DND-41 (cell line): ENCODE measurements at regions not wholly inside any gene's neighbourhood (a gene's known extent, or its start where the extent isn't known, plus 50 kb on each side); places are given as distances from the start of the nearest gene placed in this dataset.

Experiments
- EZH2 ChIP-seq: IDR thresholded peaks from 3 replicates; pipeline ENCODE4 v1.6.1; 2012; ENCODE audit warnings: borderline replicate concordance, low read depth, mild to moderate bottlenecking, moderate library complexity, low read length, inconsistent platforms; ENCODE audit not compliant: severe bottlenecking
- TF ChIP-seq, protein P1 (sequence below): IDR thresholded peaks from 2 replicates; pipeline ENCODE4 v1.5.1; 2012; ENCODE audit warnings: borderline replicate concordance, low read length, moderate library complexity, mild to moderate bottlenecking; ENCODE audit not compliant: poor library complexity, severe bottlenecking; ENCODE audit errors: extremely low read depth

DNA sequence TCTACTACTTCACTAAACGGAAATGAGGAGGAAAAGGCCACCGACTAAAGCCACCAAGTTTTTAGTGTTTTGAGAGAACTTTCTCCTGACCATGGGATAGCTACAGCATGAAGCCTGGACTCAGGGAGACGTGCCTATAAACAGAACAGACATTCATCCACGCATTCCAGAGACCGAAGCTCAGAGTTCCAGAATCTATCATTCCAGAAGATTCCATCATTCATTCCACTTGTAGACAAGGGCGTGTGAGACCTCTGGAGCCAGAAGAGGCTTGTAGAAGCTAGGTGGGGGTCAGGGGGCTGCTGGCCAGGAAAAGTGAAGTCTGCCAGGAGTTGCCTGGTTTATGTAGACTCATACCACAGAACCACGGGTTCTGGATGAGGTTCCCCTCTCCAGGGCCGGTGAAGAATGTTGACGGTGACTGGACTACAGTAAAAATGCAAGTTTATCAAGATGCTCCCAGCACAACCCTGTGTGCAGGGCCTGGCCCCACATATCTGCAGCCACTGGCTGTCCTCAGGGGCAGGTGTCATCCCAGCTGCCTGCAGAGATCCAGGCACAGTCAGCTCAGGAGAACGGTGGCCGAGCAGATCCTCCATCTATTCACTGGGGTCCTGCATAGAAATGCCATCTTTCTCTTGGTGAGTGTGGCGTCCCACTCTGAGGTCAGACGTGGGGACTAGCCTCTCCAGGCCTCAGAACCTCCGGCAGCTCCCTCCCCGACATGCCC lies 215.7 kb downstream of the USP6NL start:
- no peak for TF ChIP-seq EZH2
- TF ChIP-seq, protein P1, sequence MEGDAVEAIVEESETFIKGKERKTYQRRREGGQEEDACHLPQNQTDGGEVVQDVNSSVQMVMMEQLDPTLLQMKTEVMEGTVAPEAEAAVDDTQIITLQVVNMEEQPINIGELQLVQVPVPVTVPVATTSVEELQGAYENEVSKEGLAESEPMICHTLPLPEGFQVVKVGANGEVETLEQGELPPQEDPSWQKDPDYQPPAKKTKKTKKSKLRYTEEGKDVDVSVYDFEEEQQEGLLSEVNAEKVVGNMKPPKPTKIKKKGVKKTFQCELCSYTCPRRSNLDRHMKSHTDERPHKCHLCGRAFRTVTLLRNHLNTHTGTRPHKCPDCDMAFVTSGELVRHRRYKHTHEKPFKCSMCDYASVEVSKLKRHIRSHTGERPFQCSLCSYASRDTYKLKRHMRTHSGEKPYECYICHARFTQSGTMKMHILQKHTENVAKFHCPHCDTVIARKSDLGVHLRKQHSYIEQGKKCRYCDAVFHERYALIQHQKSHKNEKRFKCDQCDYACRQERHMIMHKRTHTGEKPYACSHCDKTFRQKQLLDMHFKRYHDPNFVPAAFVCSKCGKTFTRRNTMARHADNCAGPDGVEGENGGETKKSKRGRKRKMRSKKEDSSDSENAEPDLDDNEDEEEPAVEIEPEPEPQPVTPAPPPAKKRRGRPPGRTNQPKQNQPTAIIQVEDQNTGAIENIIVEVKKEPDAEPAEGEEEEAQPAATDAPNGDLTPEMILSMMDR, result no peak
